Ovary (tissue), 7 donors: ENCODE measurements at regions not wholly inside any gene's neighbourhood (a gene's known extent, or its start where the extent isn't known, plus 50 kb on each side); places are given as distances from the start of the nearest gene placed in this dataset. TPM values are rescaled to one million over a fixed set of nuclear protein-coding genes. Genes with fewer than 3 reads are reported as not detected.
"Not testable (repeated sequence)": the region's sequence is repeated elsewhere in the genome, so short reads cannot be mapped to it uniquely, and the experiment has no call there.

Experiments used
- DNase-seq, 5 donors: peaks; one replicate each; pipeline ENCODE4 v3.0.0-alpha.2; 2019 to 2020
- H3K27ac ChIP-seq, 2 donors: fragments of 200-600 bp; one replicate each; pipeline versions ENCODE4 v1.5.1 to v1.8.0; 2019 to 2022
- H3K27me3 ChIP-seq: fragments of 200-600 bp; one replicate; pipeline ENCODE4 v1.8.0; 2022
- H3K36me3 ChIP-seq: fragments of 200-600 bp; sonication (generic); one replicate; pipeline ENCODE4 v1.5.1; 2019
- H3K4me1 ChIP-seq: one replicate; pipeline ENCODE4 v1.8.1; 2013; ENCODE audit warnings: mild to moderate bottlenecking, moderate library complexity; ENCODE audit not compliant: insufficient read depth
- H3K4me3 ChIP-seq: fragments of 200-600 bp; sonication (generic); one replicate; pipeline ENCODE4 v1.5.1; 2017
- H3K9me3 ChIP-seq, 2 donors: fragments of 200-600 bp in 1 of 2; sonication (generic) in 1 of 2; one replicate each; pipeline versions ENCODE4 v1.5.1 to v1.8.1; 2013 to 2019; ENCODE audit warnings: mild to moderate bottlenecking in 1 of 2, moderate library complexity in 1 of 2
- EP300 ChIP-seq: sonication (generic); formaldehyde crosslinking; IDR thresholded peaks from one replicate; pipeline ENCODE4 v1.6.1; 2017; ENCODE audit warnings: antibody characterized with exemption
- POLR2A ChIP-seq: fragments of 450-650 bp; IDR thresholded peaks from one replicate; pipeline ENCODE4 v1.6.1; 2017; ENCODE audit warnings: antibody characterized with exemption, mild to moderate bottlenecking, moderate library complexity
- WGBS, 3 donors: extraction: QIAGEN DNeasy Blood & Tissue Kit in 1 of 3; methylation state at CpG; one replicate each; pipeline versions ENCODE4 v1.1.5 to v1.1.7; 2013 to 2017; 5-methylcytosine and 5-hydroxymethylcytosine counted together
- intact Hi-C, 4 donors: fragments of 100-400 bp; cut with DNase I; formaldehyde crosslinking; loops; one replicate each; pipeline versions ENCODE4 v1.11.0 to v1.15.1; 2022 to 2023
- small RNA-seq: library from RNA; depleted of rRNA; stranded (forward); fragments of <200 nt; gene quantifications from one replicate; pipeline ENCODE3, GENCODE V24; 2016
- TF ChIP-seq, protein P1 (sequence below), 3 donors: fragments of 450-650 bp in 2 of 3; fragments of 200-600 bp in 1 of 3; IDR thresholded peaks; one replicate each; pipeline versions ENCODE4 v1.5.1 to v1.8.0; 2016 to 2022; ENCODE audit warnings: antibody characterized with exemption in 3 of 3, mild to moderate bottlenecking in 1 of 3
- donor health status: DM: no; HTN: no; CAD: no; lungs with moderate emphysema.
- donor health status: DM: no; HTN: no; CAD: no.
- donor health status: Bipolar disorder and iron deficiency.
- donor health status: DM: no; HTN: no; CAD: no.
- donor health status: DM: yes; HTN: yes; CAD: no.

DNA sequence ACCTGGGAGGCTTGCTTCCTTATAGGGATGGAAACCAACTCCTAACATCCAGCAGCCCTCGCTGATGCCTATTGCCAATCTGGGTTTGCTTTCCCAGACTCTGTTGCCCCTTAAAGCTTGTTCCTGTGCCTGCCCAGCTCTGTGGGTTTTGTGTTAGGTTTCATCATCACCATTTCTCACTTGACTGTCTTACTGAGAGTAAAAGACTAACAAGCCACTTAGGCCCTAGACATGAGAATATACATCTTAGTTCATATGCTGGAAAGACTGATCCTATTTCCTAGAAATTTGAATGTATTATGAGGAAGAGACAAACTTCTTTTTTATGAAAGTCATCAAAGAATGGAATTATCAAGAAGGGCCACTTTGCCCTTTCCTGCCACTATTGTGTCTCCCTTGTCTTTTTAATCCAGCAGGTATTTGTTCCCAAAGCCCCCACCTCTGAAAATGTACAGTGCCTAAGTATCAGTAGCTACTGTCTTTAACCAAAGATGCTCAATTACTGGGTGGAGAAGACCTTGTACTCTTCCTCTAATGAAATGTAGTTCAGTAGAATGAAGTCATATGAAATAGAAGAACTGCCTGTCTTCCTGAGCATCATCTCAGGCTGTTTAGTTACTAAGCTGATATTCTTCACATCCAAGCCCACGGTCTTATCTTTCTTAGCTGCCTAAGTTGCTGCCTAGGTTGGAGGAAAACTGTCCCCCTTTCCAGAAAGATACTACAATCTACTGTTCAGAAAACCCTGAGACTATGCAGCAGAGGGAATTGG is 59.8 kb upstream of the ZPLD1 start:
- H3K27ac ChIP-seq = no peak overlapping the region
- no peaks in the 10 kb centered on the region for H3K36me3 ChIP-seq
- intact Hi-C loops = no loop called here
- H3K4me1 ChIP-seq = no peaks in the 10 kb centered on the region
- no peak for TF ChIP-seq EP300
- TF ChIP-seq, protein P1, sequence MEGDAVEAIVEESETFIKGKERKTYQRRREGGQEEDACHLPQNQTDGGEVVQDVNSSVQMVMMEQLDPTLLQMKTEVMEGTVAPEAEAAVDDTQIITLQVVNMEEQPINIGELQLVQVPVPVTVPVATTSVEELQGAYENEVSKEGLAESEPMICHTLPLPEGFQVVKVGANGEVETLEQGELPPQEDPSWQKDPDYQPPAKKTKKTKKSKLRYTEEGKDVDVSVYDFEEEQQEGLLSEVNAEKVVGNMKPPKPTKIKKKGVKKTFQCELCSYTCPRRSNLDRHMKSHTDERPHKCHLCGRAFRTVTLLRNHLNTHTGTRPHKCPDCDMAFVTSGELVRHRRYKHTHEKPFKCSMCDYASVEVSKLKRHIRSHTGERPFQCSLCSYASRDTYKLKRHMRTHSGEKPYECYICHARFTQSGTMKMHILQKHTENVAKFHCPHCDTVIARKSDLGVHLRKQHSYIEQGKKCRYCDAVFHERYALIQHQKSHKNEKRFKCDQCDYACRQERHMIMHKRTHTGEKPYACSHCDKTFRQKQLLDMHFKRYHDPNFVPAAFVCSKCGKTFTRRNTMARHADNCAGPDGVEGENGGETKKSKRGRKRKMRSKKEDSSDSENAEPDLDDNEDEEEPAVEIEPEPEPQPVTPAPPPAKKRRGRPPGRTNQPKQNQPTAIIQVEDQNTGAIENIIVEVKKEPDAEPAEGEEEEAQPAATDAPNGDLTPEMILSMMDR (IDR thresholded peaks at IDR 0.05) = no peak
- TF ChIP-seq POLR2A = no peak
- WGBS, 3 donors = 68 to 78% (median 69%) methylated on average over 2 of the region's 2 CpGs
- DNase-seq = no peak
- no peaks in the 10 kb centered on the region for H3K9me3 ChIP-seq
- no peaks in the 10 kb centered on the region for H3K27me3 ChIP-seq
- H3K4me3 ChIP-seq = no peak overlapping the region

- no peaks in the 10 kb centered on the region for H3K36me3 ChIP-seq
- H3K9me3 ChIP-seq = no peaks in the 10 kb centered on the region
- 89 to 92% (median 90%) methylated on average over 4 of the region's 4 CpGs for WGBS, 3 donors
- H3K4me1 ChIP-seq = no peaks in the 10 kb centered on the region
- no peak for DNase-seq
- H3K27me3 ChIP-seq = no peaks in the 10 kb centered on the region
- no peak overlapping the region for H3K4me3 ChIP-seq
- H3K27ac ChIP-seq = no peak overlapping the region
- TF ChIP-seq, protein P1 (IDR thresholded peaks at IDR 0.05) = no peak
- TF ChIP-seq EP300 = no peak
- no peak for TF ChIP-seq POLR2A
- intact Hi-C loops = no loop called here
These were observed 56.6 kb upstream of the ZPLD1 start for GRCh38 chr3:102378216-102378615.

GRCh38 chr3:102382201-102382600 is 52.6 kb upstream of the ZPLD1 start:
- intact Hi-C loops, DNase-seq: not testable (repeated sequence)

More at GRCh38 chr3:102382201-102382600, 52.6 kb upstream of the ZPLD1 start:
- H3K36me3 ChIP-seq, H3K4me1 ChIP-seq, H3K27me3 ChIP-seq, H3K27ac ChIP-seq, H3K9me3 ChIP-seq, H3K4me3 ChIP-seq: not testable (repeated sequence)
- WGBS, 3 donors = 82 to 89% (median 88%) methylated on average over 6 of the region's 6 CpGs

Small RNAs in the stretch of these regions (small RNA-seq; reads per million reads assigned to genes)
- gene AC106712.1 (not detected), gene RF00019 (not detected)
